ENCODE measurements at regions not wholly inside any gene's neighbourhood (a gene's known extent, or its start where the extent isn't known, plus 50 kb on each side); places are given as distances from the start of the nearest gene placed in this dataset.
"Not testable (repeated sequence)": the region's sequence is repeated elsewhere in the genome, so short reads cannot be mapped to it uniquely, and the experiment has no call there.

- DNase-seq (ENCODE audit: low spot score), result peak; percentile 63
- no peak for TF ChIP-seq CTCF (IDR thresholded peaks at IDR 0.05; ENCODE audit: extremely low read depth, missing control alignments)
Measured at GRCh38 chr1:81505831-81506230, 294.9 kb upstream of the ADGRL2 start.

GRCh38 chr1:81504820-81505219 is 295.9 kb upstream of the ADGRL2 start:
- not testable (repeated sequence) for DNase-seq (ENCODE audit: low spot score)

DNA sequence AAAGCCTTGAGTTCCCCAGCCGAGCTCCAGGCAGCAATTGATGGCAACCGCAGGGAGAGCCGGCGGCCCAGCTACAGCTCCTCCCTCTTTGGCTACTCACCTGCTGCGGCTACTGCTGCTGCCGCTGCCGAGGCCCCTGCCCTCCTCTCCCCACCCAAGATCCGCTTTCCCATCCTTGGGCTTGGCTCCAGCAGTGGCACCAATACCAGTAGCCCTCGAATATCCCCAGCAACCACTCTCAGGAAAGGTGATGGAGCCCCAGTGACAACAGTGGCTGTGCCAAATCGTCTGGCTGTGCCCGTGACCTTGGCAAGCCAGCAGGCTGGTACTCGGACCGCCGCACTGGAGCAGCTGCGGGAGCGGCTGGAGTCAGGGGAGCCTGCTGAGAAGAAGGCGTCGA is 298.0 kb upstream of the ADGRL2 start:
- DNase-seq (ENCODE audit: low spot score), result not testable (repeated sequence)

DNA sequence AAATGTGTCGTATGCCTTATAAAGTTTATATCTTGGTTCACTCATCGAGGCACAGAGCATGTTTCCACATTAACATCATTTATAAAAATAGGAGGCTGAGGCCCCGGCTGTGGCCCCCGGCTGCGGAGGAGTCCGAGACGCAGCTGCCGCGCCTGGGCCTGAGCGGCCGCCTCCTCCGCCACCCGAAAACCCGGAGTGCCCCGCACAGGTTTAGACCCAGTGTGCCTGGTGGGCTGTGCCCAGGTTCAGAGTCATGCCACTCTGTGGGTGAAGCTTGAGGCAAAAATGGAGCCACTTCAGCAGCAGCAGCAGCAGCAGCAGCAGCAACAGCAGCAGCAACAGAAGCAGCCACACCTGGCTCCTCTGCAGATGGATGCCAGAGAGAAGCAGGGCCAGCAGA is 299.2 kb upstream of the ADGRL2 start:
- DNase-seq (ENCODE audit: low spot score), result not testable (repeated sequence)

- DNase-seq (ENCODE audit: low spot score), result no peak
- TF ChIP-seq CTCF (IDR thresholded peaks at IDR 0.05; ENCODE audit: extremely low read depth, missing control alignments), result no peak
Measured at GRCh38 chr1:81499487-81499886, 301.2 kb upstream of the ADGRL2 start.

DNA sequence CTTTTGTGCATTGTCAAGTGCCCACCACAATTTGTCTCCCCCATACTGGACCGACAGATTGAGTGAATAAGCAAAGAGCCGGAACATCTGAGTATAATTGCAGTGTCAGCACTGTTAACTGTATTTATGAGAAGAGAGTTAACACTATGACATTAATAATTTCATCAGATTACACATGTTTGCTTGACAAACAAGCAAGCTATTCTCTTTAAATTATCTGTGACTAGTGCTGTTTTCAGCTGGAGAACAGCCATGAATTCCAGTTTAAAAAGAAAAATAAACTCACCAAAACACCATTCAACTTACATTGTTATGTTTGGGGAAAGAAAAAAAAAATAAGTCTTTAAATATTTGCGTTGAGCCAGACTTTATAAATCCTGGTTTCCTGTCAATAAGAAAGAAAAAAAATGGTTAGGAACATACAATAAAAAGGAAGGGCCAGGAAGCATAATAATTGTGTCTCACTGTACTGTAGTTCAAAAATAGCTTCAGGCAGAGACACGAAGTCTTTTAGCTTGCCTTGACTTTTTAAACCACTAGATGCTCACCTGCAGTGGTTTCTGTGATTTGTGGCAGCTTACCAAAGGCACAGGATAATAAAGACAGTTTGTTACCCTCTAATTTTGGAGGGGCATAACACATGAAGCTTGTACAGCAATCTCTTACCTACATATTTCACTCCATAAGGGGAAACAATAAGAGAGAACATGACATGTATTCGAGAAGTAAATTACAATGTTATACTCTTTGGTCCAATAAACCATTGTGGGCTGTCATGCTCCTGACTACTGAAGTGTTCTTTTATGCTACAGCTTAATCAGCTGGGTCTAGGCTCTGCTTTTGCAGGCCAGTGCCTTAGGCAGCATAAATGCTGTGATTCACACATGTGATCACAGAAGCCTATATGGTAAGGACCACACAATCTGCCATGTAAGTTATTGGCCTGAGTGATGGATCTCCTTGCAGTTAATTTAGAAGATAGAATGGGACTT is 302.0 kb upstream of the ADGRL2 start:
- no peak for DNase-seq (ENCODE audit: low spot score)

DNA sequence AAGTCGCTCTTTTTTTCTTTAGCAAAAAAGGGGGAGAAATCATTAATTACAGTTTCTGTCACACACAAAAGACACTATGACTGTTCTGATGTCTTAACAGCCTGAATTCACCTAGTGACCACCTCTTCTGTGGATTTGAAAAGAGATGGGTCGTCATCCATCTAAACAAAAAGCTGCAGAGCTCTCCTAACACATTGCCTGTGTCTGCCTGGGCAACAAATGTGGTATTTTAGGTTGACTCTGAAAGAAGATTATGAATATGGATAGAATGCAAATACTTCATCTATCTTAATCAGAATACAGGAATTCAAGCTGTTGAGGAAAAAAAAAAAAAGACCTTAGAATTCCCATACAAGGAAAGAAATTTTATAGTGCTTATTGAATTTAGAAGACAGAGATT is 304.4 kb upstream of the ADGRL2 start:
- TF ChIP-seq CTCF (IDR thresholded peaks at IDR 0.05; ENCODE audit: extremely low read depth, missing control alignments), result no peak
- DNase-seq (ENCODE audit: low spot score), result no peak

More for the DNA sequence above, 302.0 kb upstream of the ADGRL2 start:
- no peak for TF ChIP-seq CTCF (IDR thresholded peaks at IDR 0.05; ENCODE audit: extremely low read depth, missing control alignments)

DNA sequence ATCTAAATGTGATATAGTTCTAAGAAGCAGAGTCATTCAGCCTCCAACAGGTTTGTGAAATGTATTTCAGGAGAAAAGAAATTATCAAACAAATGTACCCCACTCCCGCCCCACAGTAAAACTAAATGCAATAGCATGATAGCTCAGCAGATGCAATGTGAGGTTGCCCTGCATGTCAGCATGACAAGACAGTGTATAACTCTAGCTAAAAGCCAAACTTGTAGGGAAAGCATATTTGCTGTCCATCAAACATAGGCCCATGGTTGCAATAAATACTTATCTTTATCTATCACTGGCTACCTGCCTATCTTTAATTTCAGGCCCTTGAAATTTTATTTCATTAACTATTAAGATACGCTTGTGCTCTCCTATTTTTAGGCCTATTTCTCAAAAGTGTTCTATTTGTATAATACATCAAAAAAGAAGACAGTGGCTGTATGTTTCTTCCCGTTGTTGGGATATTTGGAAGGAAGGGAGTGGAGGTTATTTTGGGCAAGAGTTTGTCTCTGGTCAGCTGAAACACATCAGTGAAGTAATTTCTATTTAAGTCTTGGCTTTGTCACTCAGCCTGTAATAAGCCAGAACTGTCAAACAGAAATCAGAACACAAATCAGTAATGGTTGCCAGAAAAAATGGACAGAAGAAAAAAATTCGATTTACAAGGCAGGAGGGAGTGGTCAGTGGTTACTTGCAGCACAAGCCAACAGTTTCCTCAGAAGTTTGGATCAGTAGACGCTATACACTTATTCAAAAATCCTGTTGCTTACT is 307.4 kb upstream of the ADGRL2 start:
- no peak for TF ChIP-seq CTCF (IDR thresholded peaks at IDR 0.05; ENCODE audit: extremely low read depth, missing control alignments)
- DNase-seq (ENCODE audit: low spot score), result no peak
